ENCODE measurements at regions not wholly inside any gene's neighbourhood (a gene's known extent, or its start where the extent isn't known, plus 50 kb on each side); places are given as distances from the start of the nearest gene placed in this dataset.

DNA sequence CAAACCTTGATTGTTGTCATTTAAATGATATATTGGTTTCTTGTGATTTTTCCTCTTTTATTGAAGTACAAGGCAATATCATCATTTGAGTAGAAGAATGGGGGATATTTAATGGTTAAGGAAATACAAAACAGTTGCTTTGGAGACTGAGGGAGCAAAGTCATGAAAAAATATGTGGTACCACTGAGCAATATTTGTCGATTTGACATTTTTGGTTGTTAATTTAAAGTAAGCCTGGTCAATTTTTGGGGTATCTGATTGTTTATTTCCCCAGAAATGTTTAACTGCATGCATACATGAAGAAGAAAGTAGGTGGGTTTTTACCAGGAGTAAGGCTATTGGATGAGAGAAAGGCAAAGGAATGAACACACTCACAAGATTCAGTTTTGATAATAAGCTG is 556.2 kb downstream of the TRAM1L1 start:
- no peak for TF ChIP-seq EZH2 (IDR thresholded peaks at IDR 0.05; ENCODE audit: borderline replicate concordance, low read length)
- no peak for TF ChIP-seq CTCF (conservative IDR thresholded peaks at IDR 0.05 in 1 of 2, IDR thresholded peaks at IDR 0.05 in 1 of 2; ENCODE audit: extremely low read depth in 1 of 2, insufficient read depth in 1 of 2, low read depth in 1 of 2, low read length in 2 of 2)

Measured in mammary epithelial cell (primary cell).